ENCODE measurements at regions not wholly inside any gene's neighbourhood (a gene's known extent, or its start where the extent isn't known, plus 50 kb on each side); places are given as distances from the start of the nearest gene placed in this dataset.

DNA sequence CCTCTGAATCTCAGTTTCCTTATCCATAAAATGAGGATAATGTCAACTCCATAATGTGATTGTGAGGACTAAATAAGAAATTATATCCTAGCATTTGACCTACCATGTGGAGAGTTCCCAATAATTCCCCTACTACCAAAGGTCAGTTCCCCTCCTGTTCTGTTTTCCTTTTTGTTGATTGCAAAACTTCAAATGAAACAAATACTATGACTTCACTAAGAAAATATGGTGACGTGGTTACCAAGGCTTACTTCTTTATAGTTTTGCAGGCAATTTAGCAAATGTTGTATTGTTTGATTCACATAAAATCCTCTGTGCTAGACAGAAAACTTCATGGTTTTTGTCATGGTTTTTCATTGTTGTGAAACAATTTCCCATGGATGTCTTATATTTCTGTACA, 153.8 kb upstream of the RORA start:
- Histone ChIP-seq H3K9me1 (ENCODE audit: insufficient read depth, low read length) (no peaks in the 10 kb centered on the region), H3K4ac (ENCODE audit: low read depth, low read length) (no peak overlapping the region), H3K4me3 (ENCODE audit: insufficient read depth, low read depth, low read length) (no peak overlapping the region), H3K4me1 (ENCODE audit: control insufficient read depth, insufficient read depth, low read length) (no peaks in the 10 kb centered on the region; the same call in 1 of the 2 replicates), H3K79me1 (ENCODE audit: low read depth in 1 of 2, low read length in 2 of 2) (no peaks in the 10 kb centered on the region), H2BK5ac (ENCODE audit: low read depth, low read length, poor library complexity, severe bottlenecking) (no peak overlapping the region), H4K91ac (ENCODE audit: insufficient read depth, low read depth, low read length) (no peak overlapping the region), H3K9ac (ENCODE audit: low read depth, low read length) (no peak overlapping the region), H2AK9ac (replicated peaks; ENCODE audit: low read depth, low read length, poor library complexity) (no peak overlapping the region), H3K18ac (ENCODE audit: low read depth, low read length) (no peak overlapping the region), H2AFZ (replicated peaks; ENCODE audit: low read length, poor library complexity) (no peak overlapping the region), H3K23ac (ENCODE audit: low read depth, low read length) (no peak overlapping the region), H3K9me3 (ENCODE audit: control insufficient read depth, insufficient read depth, low read length) (no peaks in the 10 kb centered on the region; the same call in 1 of the 2 replicates), H4K5ac (ENCODE audit: low read depth, low read length) (no peak overlapping the region), H3K56ac (ENCODE audit: extremely low read depth, insufficient read depth, low read length) (no peak overlapping the region), H3K14ac (replicated peaks; ENCODE audit: low read depth, low read length) (no peak overlapping the region), H4K20me1 (ENCODE audit: insufficient read depth, low read length) (no peaks in the 10 kb centered on the region), H2BK15ac (ENCODE audit: low read depth, low read length) (no peak overlapping the region), H4K8ac (ENCODE audit: low read depth in 2 of 2, low read length in 2 of 2) (no peak overlapping the region), H3K36me3 (ENCODE audit: control insufficient read depth, insufficient read depth, low read length) (no peaks in the 10 kb centered on the region), H2AK5ac (ENCODE audit: low read depth, low read length) (no peak overlapping the region), H3K4me2 (ENCODE audit: low read depth, low read length) (no peak overlapping the region), H3K27ac (ENCODE audit: insufficient read depth, low read length) (no peak overlapping the region), H2BK20ac (ENCODE audit: low read depth, low read length) (no peak overlapping the region), H3K27me3 (ENCODE audit: control insufficient read depth, insufficient read depth, low read length) (no peaks in the 10 kb centered on the region), H2BK120ac (ENCODE audit: low read depth, low read length) (no peak overlapping the region)
- BruUV-seq (replicated peaks) = no TSS peak
- ChIA-PET POLR2A (ENCODE audit: unreplicated experiment) (no interaction called here), CTCF (no interaction called here)
- in situ Hi-C loops (cut with MboI; ENCODE audit: low sequenced_read_pairs) = no loop called here
- dilution Hi-C loops (cut with HindIII; ENCODE audit: low sequenced_read_pairs, unreplicated experiment) = no loop called here
- no peak for TF ChIP-seq MAZ (IDR thresholded peaks at IDR 0.05; ENCODE audit: borderline replicate concordance, low read depth, low read length)
- TF ChIP-seq, protein P1, sequence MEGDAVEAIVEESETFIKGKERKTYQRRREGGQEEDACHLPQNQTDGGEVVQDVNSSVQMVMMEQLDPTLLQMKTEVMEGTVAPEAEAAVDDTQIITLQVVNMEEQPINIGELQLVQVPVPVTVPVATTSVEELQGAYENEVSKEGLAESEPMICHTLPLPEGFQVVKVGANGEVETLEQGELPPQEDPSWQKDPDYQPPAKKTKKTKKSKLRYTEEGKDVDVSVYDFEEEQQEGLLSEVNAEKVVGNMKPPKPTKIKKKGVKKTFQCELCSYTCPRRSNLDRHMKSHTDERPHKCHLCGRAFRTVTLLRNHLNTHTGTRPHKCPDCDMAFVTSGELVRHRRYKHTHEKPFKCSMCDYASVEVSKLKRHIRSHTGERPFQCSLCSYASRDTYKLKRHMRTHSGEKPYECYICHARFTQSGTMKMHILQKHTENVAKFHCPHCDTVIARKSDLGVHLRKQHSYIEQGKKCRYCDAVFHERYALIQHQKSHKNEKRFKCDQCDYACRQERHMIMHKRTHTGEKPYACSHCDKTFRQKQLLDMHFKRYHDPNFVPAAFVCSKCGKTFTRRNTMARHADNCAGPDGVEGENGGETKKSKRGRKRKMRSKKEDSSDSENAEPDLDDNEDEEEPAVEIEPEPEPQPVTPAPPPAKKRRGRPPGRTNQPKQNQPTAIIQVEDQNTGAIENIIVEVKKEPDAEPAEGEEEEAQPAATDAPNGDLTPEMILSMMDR (conservative IDR thresholded peaks at IDR 0.05; ENCODE audit: low read depth, low read length) = no peak
- TF ChIP-seq SMC3 (IDR thresholded peaks at IDR 0.05; ENCODE audit: low read depth, low read length) = no peak
- TF ChIP-seq NFE2L2 (IDR thresholded peaks at IDR 0.05; ENCODE audit: low read depth, low read length) = no peak
- no peak for TF ChIP-seq CHD1 (IDR thresholded peaks at IDR 0.05; ENCODE audit: low read depth, low read length)
- no peak for TF ChIP-seq POLR2A (IDR thresholded peaks at IDR 0.05; ENCODE audit: low read depth, low read length)
- no peak for TF ChIP-seq RAD21 (IDR thresholded peaks at IDR 0.05; ENCODE audit: low read length)
- TF ChIP-seq MXI1 (IDR thresholded peaks at IDR 0.05; ENCODE audit: borderline replicate concordance, low read depth, low read length) = no peak
- TF ChIP-seq, protein P2, sequence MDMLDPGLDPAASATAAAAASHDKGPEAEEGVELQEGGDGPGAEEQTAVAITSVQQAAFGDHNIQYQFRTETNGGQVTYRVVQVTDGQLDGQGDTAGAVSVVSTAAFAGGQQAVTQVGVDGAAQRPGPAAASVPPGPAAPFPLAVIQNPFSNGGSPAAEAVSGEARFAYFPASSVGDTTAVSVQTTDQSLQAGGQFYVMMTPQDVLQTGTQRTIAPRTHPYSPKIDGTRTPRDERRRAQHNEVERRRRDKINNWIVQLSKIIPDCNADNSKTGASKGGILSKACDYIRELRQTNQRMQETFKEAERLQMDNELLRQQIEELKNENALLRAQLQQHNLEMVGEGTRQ (IDR thresholded peaks at IDR 0.05; ENCODE audit: low read depth, low read length) = no peak
- ATAC-seq (ENCODE audit: low read depth) (no peak), DNase-seq (no peak)
- intact Hi-C loops (cut with micrococcal nuclease) = no loop called here
- no CpG with 5 or more reads among the region's 1 CpG for WGBS, 2 experiments (ENCODE audit: extremely low coverage in 2 of 2, insufficient read length in 1 of 2)
